ENCODE measurements at regions not wholly inside any gene's neighbourhood (a gene's known extent, or its start where the extent isn't known, plus 50 kb on each side); places are given as distances from the start of the nearest gene placed in this dataset.

GRCh38 chr15:25243800-25244097 lies 195.1 kb downstream of the UBE3A start:
- TF ChIP-seq TAF1 (IDR thresholded peaks at IDR 0.05; ENCODE audit: borderline replicate concordance, low read depth, low read length) (no peak), POLR2A (IDR thresholded peaks at IDR 0.05; ENCODE audit: low read depth, low read length) (no peak)
